B cell (primary cell): ENCODE measurements at regions not wholly inside any gene's neighbourhood (a gene's known extent, or its start where the extent isn't known, plus 50 kb on each side); places are given as distances from the start of the nearest gene placed in this dataset.

Source experiments
- EZH2 ChIP-seq: IDR thresholded peaks from 2 replicates; pipeline ENCODE4 v1.6.1; 2012; ENCODE audit warnings: borderline replicate concordance, low read depth, mild to moderate bottlenecking, moderate library complexity, low read length; ENCODE audit not compliant: insufficient read depth, poor library complexity, severe bottlenecking
- TF ChIP-seq, protein P1 (sequence below): fragments of 200-600 bp; IDR thresholded peaks from one replicate; pipeline ENCODE4 v1.8.0; 2022; ENCODE audit warnings: antibody characterized with exemption, mild to moderate bottlenecking

GRCh38 chr9:79396168-79396567 is 175.6 kb upstream of the TLE4 start:
- TF ChIP-seq, protein P1, sequence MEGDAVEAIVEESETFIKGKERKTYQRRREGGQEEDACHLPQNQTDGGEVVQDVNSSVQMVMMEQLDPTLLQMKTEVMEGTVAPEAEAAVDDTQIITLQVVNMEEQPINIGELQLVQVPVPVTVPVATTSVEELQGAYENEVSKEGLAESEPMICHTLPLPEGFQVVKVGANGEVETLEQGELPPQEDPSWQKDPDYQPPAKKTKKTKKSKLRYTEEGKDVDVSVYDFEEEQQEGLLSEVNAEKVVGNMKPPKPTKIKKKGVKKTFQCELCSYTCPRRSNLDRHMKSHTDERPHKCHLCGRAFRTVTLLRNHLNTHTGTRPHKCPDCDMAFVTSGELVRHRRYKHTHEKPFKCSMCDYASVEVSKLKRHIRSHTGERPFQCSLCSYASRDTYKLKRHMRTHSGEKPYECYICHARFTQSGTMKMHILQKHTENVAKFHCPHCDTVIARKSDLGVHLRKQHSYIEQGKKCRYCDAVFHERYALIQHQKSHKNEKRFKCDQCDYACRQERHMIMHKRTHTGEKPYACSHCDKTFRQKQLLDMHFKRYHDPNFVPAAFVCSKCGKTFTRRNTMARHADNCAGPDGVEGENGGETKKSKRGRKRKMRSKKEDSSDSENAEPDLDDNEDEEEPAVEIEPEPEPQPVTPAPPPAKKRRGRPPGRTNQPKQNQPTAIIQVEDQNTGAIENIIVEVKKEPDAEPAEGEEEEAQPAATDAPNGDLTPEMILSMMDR = no peak
- no peak for TF ChIP-seq EZH2
